Body of pancreas (tissue), 4 donors: ENCODE measurements at regions not wholly inside any gene's neighbourhood (a gene's known extent, or its start where the extent isn't known, plus 50 kb on each side); places are given as distances from the start of the nearest gene placed in this dataset.

Experiments used
- POLR2A ChIP-seq, 3 donors: fragments of 450-650 bp; IDR thresholded peaks; one replicate each; pipeline ENCODE4 v1.6.1; 2016; ENCODE audit warnings: antibody characterized with exemption in 3 of 3, mild to moderate bottlenecking in 2 of 3
- TF ChIP-seq, protein P1 (sequence below), 7 experiments: fragments of 450-650 bp in 4 of 7; fragments of 200-600 bp in 3 of 7; sonication (generic) in 3 of 7; IDR thresholded peaks; one replicate each; pipeline ENCODE4 v1.5.1; 2016 to 2019; ENCODE audit warnings: antibody characterized with exemption in 7 of 7

DNA sequence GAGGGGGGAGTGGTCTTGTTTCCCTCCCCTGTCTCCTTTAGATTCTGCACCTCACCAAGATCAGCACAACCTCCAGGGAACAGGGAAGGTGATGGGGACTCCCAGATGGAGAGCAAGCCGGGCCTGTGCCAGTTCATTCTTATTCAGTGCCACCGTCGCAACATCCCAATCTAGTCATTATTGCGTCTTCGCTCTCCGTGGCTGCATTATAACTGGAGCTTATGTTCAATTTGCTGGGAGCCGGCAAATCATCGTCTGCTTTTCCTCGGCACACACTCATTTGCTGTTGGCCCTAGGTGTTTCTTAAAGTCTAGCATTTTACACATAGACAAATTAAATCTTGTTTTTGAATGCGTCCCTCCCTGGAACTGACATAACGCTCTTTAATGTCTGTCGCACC, 1269.7 kb downstream of the BRD1 start:
- TF ChIP-seq, protein P1, sequence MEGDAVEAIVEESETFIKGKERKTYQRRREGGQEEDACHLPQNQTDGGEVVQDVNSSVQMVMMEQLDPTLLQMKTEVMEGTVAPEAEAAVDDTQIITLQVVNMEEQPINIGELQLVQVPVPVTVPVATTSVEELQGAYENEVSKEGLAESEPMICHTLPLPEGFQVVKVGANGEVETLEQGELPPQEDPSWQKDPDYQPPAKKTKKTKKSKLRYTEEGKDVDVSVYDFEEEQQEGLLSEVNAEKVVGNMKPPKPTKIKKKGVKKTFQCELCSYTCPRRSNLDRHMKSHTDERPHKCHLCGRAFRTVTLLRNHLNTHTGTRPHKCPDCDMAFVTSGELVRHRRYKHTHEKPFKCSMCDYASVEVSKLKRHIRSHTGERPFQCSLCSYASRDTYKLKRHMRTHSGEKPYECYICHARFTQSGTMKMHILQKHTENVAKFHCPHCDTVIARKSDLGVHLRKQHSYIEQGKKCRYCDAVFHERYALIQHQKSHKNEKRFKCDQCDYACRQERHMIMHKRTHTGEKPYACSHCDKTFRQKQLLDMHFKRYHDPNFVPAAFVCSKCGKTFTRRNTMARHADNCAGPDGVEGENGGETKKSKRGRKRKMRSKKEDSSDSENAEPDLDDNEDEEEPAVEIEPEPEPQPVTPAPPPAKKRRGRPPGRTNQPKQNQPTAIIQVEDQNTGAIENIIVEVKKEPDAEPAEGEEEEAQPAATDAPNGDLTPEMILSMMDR (IDR thresholded peaks at IDR 0.05): no peak
- TF ChIP-seq POLR2A (IDR thresholded peaks at IDR 0.05): no peak
